Loucy (cell line): ENCODE measurements at regions not wholly inside any gene's neighbourhood (a gene's known extent, or its start where the extent isn't known, plus 50 kb on each side); places are given as distances from the start of the nearest gene placed in this dataset.

Experiments used
- CTCF ChIP-seq: fragments of 200-600 bp; sonication (generic); conservative IDR thresholded peaks from 2 replicates; pipeline ENCODE4 v1.5.1; 2014; ENCODE audit warnings: mild to moderate bottlenecking, antibody characterized with exemption, low read length
- EZH2phosphoT487 ChIP-seq: fragments of 200-600 bp; IDR thresholded peaks from 2 replicates; pipeline ENCODE4 v1.6.1; 2018; ENCODE audit warnings: antibody characterized with exemption, mild to moderate bottlenecking, moderate library complexity, borderline replicate concordance

DNA sequence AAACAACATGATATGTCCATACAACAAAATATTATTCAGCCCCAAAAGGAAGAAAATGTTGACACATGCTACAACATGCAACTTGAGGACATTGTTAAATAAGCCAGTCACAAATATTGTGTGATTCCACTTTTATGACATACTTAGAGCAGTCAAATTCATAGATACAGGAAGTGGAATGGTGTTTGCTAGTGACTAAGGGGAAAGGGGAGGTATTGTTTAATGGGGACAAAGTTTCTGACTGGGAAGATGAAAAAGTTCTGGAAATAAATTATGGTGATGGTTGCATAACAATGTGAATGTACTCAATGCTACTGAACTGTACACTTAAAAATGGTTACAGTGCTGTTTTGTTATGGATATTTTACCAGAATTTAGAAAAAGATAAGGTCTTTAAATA lies 77.7 kb downstream of the RHOU start:
- no peak for TF ChIP-seq CTCF
- TF ChIP-seq EZH2phosphoT487: no peak
